Tongue (tissue), 1 donor: ENCODE measurements at regions not wholly inside any gene's neighbourhood (a gene's known extent, or its start where the extent isn't known, plus 50 kb on each side); places are given as distances from the start of the nearest gene placed in this dataset.

Experiments
- DNase-seq: peaks from one replicate; pipeline ENCODE4 v3.0.0-alpha.2; 2015

- DNase-seq: no peak
Observed at GRCh38 chr18:37764541-37765288, 199.1 kb upstream of the CELF4 start.

DNA sequence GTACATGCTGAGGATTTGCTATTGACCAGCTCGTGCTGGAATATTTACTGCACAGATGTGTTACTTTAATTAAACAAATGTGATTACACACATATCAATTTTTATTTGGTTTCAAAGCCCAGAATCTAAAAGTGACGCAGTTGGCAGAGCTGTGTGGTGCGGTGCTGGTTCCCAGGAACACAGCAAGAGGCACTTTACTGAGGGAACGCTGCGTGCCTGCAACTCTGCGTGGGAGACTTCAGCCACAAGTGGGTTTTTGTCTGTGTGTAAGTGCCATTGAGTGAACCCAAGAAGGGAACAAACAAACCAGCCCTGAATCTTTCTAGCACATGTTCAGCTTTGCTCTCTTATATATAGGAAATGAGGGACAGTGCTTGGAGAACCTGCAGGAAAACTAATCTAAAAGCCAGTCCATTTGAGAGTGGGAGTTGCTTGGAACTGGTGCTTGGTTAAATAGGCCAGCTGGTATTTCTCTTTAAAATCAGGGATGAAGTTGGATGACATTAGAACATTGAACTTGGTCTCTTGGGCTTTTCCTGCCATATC lies 196.6 kb upstream of the CELF4 start:
- DNase-seq: no peak

DNA sequence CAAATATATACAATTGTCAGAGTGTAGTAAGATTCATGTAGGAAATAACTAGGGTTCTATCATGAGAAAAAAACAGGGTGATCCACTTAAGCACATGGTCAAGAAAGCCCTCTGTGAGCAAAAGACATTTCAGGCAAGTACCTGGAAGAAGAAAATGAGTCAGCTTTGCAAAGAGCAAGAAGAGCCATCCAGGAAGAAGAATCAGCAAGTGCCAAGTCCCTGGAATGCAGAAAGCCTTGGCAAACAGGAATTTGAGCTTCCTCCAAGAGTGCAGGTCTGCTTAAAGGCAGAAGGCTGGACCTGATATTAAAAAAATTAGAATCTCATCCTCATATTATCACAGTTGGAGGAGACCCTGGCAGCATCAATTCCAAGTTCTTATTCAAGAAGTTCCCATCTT lies 188.5 kb upstream of the CELF4 start:
- no peak for DNase-seq

DNA sequence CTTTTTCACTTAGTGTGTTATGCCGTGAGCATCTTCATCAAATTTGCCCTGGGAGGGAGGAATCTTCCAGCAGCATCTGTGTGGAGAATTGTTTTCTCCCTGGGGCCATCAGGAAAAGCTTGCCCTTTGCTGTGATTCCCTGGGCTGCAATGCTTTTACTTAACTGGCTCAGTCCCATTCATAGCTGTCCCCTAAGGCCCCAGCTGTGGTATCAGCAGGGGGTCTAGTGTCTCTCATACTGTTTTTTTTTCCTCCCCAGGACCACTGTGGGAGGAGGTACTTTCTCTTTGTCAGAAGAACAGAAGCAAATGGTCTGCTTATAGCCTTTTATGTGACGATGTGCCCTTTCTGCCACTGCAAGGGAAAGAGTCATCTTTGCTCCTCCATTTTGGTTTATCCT lies 176.8 kb upstream of the CELF4 start:
- no peak for DNase-seq

DNA sequence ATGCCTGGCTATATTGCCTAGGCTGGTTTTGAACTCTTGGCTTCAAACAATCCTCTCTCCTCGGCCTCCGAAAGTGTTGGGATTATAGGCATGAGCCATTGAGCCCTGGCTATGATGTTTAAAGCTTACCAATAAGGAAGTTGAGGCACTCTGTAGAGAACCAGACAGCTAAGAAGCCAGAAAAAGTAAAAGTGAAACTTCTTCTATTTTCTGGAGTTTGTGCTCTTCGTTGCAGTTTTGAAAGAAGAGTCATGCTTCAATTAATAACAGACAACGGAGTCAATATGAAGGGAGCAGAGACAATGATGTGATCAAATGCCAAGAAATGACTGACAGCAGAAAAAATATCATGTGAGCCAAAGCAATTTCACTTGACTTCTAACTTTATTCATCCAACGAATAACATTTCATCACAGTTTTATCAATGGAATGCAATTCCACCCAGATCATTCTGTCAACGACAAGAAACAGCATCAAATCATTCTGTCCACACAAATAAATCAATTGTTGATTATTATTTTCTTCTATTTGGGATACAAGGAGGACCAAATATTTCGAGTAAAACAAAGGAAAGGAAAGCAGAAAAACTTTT lies 175.5 kb upstream of the CELF4 start:
- DNase-seq: no peak

DNA sequence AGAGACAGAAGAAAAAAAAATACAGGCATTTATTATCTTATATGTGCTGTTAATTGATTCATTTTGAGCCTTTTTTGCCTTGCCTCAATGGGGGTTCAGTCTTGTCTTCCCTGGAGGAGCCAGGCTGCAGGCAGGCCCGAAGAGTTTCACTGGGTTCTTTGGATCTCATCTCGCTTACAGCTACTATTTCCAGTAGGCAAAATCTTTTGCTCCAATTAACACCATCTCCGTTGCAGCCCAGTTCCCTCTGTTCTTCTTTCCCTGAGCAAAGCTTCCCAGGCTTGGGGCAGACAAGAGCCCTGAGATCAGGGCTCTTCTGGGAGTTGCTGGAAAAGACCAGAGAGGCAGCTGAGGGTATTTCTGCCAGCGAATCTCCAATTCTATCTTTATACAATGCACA lies 168.8 kb upstream of the CELF4 start:
- no peak for DNase-seq

DNA sequence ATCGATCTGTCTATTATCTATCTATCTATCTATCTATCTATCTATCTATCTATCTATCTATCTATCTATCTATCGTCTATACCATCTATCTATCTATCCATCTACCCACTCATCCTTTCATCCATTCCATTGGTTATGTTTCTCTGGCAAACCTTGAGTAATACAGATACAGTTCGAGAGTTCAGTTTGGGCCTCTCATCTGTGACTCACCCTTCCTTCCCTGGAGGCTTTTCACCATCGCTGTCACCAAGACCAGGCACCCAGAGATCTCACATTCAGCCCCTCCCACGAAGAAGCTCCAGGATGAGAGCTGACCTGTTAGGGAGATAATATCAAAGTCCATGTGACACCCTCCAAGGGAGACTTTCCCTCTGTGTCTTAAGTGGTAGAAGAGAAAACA lies 164.1 kb upstream of the CELF4 start:
- DNase-seq: no peak

DNA sequence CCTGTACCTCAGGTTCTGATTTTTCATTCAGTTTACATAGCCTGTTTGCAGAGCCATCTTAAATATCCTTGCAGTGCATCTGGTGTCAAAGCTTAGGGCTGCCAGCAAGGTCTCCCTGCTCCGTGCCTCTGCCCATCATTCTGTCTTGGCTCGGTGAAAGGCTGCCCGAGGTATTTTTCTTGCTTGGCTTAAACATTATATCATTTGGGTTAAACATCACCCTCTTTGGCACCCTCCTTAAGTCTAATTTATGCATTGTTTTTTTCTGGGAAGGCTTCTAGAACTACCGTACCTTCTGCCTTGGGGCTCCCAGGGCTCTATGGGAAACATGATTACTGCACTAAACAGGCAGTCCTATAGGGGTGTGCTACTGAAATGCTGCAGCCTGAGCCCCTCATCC lies 158.6 kb upstream of the CELF4 start:
- DNase-seq: no peak

DNA sequence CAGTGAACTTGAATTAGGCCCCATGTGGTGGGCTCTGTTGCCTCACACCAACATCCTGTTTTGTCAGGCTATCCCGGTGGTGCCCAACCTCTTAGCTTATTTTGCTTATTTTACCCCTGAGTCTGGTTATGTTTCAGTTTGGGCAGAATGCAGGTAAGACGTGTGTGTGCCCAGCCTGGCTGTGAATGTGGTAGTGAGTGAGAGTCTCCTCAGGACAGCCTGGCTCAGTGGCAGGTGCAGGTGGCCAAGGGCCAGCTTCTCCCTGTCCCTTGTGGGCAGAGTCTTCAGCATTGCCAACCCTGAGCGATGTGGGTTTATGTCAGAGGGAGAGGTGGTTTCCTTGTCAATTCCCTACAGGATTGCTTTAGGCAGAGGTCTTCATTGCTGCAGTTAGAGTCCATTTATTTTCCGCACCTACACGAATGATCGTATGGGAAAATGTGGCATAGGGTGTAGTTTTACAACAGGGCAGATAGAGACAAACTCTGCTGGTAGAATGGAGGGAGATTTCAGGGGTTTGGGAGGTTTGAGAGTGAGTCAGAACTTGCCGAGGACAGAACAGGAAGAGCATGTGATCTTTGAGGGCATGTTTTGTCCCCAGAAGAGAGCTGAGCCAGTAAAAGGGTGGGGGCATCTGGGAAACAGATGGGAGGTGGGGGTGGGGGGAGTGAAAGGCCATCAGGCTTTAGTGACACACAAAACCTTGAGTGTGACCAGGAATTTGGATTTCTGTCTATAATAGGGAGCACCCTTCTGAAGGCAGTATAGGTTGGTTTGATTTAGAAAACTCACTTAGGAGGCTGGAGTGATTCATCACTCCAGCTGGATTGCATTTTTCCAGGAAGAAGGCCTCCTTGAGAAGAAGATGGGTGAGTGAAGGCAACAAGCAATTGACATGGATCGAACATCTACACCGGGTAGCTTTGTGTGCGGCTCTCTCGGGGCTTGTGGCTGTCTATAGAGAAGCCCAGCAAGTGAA lies 156.2 kb upstream of the CELF4 start:
- DNase-seq: no peak

- no peak for DNase-seq
Observed at GRCh38 chr18:37720663-37721062, 155.1 kb upstream of the CELF4 start.

- DNase-seq: no peak
Observed at GRCh38 chr18:37717656-37718055, 152.1 kb upstream of the CELF4 start.

- DNase-seq: no peak
Observed at GRCh38 chr18:37717098-37717497, 151.5 kb upstream of the CELF4 start.

DNA sequence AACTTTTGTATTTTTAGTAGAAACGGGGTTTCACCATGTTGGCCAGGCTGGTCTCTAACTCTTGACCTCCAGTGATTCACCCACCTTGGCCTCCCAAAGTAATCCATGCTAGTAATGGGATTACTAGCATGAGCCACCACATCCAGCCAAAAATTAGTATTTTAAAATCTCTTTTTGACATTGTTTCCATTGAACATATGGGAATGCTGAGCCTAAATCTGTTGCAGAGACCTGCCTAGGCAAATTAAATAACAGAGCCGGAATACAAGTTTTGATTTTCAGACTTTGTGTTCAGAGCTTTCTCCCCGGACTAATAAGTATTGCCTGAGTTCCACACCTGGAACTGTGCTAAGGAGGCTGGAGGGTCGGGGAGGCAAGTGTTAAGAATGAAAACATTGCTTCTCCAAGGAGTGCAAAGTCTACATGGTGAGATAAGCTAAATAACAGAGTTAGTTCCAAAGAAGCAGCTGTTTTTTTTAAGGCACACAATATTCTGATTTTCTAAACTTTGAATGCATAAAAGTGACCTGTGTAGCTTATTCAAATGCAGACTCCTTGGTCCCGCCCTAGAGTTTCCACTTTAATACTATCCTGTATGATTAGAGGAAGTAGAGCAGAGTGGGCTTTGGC lies 150.6 kb upstream of the CELF4 start:
- no peak for DNase-seq

DNA sequence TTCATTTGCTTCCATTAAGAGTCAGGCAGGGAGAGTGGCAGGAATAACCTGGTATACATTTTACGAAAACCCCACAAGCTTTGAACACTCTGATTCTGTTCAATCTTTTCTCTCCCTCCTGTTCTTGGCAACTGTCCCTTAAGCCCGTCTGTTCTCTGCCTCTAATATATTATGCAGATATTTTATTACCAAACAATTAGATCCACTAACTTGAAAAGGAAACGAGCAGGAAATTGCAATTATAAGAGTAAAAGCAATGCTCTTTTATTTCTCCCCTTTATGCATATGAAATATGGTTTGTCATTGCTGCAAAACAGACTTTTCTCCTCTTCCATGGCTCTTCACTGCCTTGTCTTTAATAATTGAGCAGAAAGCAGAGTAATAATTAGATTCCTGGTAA lies 149.1 kb upstream of the CELF4 start:
- no peak for DNase-seq

- DNase-seq: no peak
Observed at GRCh38 chr18:37712776-37713175, 147.2 kb upstream of the CELF4 start.

GRCh38 chr18:37711766-37712505 lies 146.3 kb upstream of the CELF4 start:
- peak; percentile 19 for DNase-seq

GRCh38 chr18:37710726-37711125 lies 145.1 kb upstream of the CELF4 start:
- DNase-seq: peak; percentile 38

DNA sequence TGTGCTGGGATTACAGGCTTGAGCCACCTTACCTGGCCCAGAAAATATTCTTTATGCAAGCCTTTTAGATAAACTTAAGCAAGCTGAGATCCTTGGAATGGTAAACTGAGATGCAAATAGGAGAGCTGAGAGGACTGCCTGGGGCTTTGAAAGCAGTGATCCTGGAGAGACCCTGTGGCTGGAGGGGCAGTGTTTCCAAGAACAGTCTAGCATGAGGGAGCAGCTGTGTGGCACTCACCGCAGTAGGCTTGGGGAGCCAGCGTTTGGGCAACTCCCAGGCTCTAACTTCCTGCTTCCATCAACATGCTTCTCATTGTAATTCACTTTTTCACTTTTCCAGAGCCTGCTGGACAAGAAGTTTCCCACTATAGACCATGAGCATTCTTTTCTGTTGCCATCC lies 144.1 kb upstream of the CELF4 start:
- no peak for DNase-seq

- DNase-seq: no peak
Observed at GRCh38 chr18:37705016-37705415, 139.4 kb upstream of the CELF4 start.

- no peak for DNase-seq
Observed at GRCh38 chr18:37702841-37703240, 137.2 kb upstream of the CELF4 start.

DNA sequence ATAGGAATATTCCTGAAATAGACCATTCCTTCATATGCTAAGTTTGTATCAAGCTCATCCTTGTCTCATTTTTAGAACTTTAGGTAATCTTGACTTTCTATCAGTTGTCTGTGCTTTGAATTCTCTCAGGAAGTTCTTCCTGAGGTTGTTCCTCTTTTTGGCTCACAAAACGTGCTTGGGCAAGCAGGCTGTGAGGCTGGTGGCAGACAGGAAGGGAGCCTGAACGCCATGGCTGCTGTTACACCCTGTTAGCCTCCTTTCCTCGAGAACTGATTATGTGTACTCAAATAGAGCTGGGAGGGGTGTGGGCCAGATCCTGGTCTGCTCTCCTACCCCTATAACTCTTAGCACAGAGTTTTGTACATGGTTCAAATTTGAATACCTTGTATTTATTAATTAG lies 136.4 kb upstream of the CELF4 start:
- no peak for DNase-seq
